GM19468 (cell line): ENCODE measurements at regions not wholly inside any gene's neighbourhood (a gene's known extent, or its start where the extent isn't known, plus 50 kb on each side); places are given as distances from the start of the nearest gene placed in this dataset.
"Not testable (repeated sequence)": the region's sequence is repeated elsewhere in the genome, so short reads cannot be mapped to it uniquely, and the experiment has no call there.

Experiments
- ATAC-seq: cut with Tn5 transposase; IDR thresholded peaks from one replicate; pipeline ENCODE4 v1.9.1; 2021; ENCODE audit warnings: mild to moderate bottlenecking, moderate library complexity, moderate number of reproducible peaks; ENCODE audit not compliant: unreplicated experiment; ENCODE audit errors: extremely low read depth

DNA sequence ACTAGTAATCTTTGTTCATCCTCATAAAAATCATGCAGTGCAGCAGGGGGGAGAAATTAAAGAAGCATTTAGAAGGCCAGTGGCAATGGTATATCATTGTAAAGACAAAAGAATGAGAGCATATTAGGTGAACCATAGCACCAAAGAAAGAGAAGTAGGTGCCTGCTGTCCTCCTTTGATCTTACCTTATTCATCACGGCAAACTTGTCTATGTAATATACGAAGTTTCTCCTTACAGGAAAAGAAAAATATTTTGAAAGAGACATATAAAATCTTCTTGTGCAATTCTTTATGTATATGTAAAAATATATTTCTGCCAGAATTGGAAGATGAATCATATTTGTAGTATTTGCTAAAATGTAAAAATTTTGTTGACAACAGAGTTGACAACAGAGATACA lies 411.3 kb upstream of the ARRDC3 start:
- no peak for ATAC-seq

DNA sequence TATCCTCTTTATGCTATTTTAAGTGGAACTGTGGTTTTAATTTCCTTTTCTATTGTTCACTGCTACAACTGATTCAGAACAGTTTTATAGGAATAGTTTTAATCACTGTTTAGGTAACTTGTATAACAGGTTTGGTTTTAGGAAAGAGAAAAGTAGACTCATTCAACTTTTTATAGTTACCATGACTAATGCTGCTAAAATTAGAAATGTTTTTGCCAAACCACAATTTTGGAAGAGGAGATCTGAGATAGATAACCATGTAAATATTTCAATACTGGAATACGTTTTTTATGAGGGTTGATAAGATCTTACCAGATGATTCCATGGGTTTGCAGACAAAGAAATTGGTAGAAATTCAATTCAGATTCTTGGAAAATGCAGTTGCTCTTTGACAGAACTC lies 404.6 kb upstream of the ARRDC3 start:
- no peak for ATAC-seq

DNA sequence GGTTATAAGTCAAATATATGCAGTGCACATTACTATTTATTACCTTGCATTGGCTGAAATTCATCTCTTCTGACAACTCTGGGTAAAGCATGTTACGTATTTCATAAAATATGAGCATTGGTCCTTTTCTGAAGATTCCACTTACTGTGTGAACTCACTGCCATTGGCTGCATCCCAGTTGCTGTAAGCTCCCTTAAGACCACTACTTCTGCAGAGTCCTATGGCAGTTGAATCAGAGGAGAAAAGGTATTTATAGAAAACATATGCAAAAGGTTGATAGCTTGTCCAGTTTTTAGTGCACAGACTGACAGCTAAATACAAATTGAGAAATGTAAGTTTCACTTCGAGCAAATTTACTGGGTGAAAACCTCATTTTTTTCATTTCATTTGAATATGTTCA lies 394.6 kb upstream of the ARRDC3 start:
- no peak for ATAC-seq

DNA sequence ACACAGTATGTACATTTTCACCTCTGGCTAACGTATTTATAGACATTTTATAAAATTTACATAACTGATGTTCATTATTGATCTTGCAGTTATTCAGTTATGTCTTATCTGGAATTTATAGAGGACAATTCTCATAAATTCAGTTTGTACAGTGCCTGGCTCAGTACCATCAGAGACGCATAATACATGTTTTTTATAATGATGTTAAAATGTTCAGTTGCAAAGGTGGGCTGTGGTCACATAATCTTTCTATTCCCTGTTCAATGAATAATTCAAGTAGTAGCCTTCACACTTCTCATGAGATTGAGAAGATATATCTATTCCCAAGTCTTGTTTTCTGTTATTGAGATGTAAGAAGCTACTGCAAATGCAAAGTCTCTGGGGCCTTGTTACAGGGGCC lies 393.1 kb upstream of the ARRDC3 start:
- ATAC-seq = no peak

DNA sequence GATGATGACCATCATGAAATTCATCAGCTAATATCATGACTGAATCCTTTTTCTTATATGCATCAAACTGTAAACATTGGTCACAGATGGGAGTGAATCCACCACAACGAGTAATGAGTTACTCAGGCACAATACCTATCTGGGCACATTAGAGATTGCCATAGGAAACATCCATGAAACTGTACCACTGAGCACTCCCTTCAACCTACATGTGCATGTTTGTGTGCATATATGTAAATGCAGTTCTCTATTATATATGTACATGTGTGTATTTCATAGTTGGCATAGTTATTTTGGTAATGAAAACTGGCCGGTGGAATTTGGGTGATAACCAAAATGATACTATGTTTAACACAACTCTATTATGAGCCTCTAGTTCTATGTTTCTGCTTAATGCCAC lies 387.3 kb upstream of the ARRDC3 start:
- no peak for ATAC-seq

DNA sequence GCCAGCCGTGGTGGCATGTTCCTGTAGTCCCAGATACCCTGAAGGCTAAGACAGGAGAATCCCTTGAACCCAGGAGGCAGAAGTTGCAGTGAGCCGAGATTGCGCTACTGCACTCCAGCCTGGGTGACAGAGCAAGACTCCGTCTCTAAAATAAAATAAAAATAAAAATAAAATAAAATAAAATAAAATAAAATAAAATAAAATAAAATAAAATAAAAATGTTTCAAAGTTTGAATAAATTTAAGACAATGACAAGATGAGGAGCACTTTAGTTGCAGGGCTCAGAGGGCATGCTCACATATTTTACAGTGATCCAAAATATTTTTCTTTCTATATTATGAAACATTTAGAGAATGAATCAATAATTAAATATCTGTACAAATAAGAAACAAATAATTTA lies 374.3 kb upstream of the ARRDC3 start:
- ATAC-seq = not testable (repeated sequence)

DNA sequence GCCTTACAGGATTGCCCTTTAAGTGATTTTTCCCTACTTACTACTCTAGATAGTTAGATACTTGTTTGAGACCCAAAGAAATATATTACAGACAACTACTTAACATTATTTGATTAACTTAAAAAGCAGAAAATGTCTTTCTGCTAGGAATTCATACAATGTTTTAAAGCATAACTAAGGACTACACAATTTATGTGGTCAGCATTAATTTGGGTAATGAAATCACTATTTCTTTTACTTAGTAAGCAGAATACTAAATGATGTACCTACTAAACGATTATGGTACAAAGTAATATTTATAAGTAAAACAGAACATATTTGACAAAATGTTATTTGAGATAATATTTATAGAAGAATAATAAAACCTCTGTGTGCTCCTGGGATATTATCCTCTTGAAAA lies 371.9 kb upstream of the ARRDC3 start:
- ATAC-seq = no peak

DNA sequence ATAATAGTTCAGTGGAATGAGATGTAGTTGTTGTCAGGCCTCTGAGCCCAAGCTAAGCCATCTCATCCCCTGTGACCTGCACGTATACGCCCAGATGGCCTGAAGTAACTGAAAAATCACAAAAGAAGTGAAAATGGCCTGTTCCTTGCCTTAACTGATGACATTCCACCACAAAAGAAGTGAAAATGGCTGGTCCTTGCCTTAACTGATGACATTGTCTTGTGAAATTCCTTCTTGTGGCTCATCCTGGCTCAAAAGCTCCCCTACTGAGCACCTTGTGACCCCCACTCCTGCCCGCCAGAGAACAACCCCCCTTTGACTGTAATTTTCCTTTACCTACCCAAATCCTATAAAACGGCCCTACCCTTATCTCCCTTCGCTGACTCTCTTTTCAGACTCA lies 361.4 kb upstream of the ARRDC3 start:
- ATAC-seq = not testable (repeated sequence)

DNA sequence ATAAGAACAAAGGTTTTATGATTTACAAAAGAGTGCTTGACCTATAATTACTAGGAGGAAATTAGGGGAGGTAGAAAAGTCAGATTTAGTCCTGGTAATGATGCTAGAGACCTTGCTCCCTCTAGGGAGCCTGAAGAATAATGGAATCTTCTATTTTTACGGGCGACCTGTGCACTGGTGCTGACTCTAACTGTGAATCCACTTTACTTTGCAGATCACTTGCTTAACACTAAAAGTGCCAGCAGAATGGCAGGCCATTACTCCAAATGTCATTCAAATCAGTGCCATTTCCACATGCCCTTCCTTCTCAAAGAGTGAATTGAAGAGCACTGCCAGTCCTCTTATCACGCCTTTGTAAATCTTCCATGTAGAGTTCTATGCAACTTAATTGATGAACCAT lies 359.4 kb upstream of the ARRDC3 start:
- ATAC-seq = no peak

DNA sequence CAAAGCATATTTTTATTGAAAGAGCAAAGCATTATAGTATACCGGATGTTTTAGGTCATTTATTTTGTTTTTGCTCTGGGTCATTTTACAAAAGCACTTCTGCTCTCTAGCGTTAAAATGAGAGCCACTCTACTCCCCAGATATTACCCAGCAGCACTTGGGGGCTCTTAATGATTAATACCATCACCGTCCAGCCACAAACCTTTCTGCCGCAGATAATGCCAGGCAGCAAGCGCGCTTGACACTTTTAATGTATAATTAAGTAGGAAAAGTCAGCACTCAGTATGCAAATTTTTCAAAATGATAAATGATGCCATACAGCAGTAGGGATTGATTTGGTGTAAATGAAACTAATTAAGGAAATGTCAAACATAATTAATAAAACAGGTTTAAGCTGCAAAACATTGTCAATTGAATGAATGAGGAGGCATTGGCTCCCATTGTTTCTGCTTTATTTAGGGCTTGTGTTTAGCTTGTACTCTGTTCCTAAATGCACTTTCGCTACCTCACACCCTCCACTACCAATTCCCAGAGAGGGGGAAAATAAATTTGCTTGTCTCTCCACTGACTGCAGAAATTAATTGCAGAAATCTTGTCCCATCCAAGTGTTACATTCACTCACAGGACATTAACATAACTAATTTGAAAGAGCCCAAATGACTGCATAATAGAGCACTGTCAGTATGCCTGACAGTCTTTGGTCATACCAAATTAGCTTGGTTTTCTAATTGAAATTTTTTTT lies 358.8 kb upstream of the ARRDC3 start:
- no peak for ATAC-seq

DNA sequence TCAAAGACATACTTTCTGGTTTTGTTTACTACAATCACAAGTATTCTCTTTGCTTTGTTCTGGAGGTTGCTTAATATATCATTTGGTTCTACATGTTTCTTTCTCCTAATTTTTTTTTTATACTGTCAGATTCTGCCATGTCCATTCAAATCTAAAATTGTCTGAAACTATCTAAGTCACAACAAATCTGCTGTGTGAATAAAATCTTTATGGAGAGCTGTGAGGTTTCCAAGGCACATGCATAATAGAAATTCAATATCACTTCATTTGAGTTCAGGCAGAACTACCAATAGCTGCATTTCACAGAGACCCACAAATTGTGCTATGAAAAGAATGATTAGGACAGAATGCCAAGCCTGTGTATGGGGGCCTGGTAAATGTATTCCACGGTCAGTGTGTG lies 346.9 kb upstream of the ARRDC3 start:
- ATAC-seq = no peak

DNA sequence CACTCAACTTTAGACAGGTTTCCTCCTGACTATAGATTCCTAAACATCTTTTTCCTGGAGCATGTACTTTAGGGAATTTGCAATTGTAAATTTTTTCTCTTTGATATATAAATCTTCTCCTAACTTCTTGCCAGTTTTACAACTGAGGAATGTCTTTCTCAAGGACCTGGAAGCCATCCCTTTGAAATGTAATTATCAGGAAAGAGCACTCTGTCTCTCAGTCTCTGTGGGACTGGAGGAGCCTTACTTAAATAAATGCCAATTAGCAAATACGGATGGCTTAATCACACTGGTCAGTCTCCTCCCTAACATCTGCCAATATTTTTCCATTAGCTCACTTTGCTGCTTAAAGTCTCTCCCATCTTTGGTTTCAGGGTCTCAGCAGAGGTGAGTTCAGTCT lies 344.3 kb upstream of the ARRDC3 start:
- no peak for ATAC-seq

DNA sequence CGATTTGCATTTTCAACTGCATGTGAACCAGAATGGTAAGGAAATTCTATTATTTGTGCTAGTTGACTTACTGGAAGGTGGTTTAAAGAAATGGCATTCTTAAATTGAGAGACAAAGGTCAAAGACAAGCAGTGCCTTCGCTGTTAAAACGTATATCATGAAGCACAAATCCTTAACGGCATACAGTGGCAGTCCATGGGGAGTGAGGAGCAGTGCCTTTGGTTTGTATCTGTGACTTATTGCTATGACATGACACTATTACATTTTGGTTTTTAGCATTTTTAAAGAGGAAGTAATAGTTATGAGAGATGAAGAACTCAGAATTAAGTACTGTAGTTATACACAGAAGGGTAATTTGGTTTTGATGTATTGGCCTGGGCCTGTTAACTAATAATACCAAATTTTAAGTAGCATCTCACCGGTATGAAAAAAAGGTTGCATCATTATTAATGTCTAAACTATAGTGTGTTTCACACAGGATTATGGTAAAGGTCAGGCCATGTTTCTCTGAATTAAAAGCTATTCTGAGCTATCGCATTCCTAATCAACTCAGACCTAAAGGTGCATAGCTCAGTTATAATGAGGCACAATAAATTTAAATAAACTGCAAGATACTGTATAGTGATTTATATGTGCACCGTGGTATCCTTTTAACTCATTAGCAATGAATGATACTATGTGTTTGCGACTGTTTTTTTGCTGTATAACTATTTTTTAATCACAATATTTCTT lies 339.8 kb upstream of the ARRDC3 start:
- no peak for ATAC-seq

DNA sequence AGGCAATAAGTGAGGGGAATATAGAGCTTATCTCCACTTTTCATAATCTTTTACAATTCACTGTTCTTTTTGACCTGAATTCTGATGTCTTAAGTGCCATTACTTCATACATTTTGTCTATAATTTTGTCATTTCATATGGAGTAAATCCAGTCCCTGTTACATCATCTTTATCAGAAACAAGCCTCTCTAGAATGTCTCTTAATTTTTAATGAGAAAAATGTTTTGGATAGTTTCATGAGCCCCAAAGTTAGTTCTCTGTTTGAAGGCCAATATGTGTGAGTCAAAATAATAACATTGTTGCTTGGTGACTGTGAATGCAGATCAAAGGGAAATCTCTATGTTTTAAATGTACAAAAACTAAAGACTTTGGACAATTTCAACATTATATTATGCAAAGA lies 329.6 kb upstream of the ARRDC3 start:
- ATAC-seq = no peak

DNA sequence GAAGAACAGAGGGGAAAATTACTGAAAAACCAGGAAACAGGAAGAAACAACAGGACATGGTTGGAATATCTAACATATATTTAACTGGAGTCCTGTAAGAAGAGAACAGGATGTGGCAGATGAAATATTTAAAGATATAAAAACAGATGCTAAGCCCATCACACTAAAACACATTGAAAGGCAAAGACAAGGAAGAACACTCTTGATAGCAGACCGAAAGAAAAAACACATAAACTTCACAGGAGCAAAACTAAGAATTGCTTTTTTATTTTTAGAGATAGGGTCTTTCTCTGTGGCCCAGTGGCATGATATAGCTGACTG lies 324.4 kb upstream of the ARRDC3 start:
- ATAC-seq = no peak

DNA sequence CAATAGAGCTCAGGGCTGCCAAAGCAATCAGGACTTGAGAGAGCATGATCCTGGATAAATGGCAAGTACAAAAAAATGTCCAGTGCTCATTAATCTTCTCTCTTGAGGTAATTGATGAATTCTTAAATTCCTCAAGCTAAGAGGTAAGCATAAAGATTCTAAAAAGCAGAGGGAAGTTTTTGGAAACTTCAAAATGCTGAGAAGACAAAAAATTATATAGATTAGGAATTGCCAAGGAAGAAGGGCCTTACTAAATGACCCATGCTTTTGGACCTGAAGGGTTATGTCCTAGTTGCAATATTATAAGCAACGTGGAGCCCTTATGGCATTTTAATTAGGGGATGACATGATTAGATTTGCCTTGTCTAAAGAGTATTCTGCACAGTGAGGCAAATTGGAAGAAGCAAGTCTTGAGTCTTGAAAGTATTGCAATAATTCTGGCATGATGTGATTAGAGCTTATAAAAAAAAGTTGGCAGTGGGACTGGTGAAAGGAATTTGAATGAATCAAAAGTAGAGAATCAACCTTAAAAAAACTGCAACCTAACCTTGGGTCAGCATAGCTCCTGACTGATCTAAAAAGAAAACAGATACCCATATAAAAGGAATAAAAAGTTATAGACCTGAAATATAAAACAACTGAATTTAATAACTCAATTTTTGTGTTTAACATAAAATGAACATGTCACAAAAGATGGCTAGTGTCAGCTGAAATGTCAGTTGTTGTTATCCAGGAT lies 323.8 kb upstream of the ARRDC3 start:
- no peak for ATAC-seq

DNA sequence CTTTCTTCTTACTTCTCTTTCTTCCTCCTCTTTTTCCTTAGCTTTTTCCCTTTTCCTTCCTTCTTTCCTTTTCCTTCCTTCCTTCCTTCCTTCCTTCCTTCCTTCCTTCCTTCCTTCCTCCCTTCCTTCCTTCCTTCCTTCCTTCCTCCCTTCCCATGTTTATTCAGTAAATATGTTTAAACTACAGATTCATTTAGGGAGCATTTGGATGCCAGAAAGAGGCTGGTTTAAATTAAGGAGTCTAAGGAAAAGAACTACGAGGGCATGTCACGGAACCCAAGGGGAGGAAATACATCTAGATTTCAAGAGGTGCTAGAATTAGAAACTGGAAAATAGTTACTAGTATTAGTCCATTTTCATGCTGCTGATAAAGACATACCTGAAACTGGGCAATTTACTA lies 320.0 kb upstream of the ARRDC3 start:
- ATAC-seq = no peak

DNA sequence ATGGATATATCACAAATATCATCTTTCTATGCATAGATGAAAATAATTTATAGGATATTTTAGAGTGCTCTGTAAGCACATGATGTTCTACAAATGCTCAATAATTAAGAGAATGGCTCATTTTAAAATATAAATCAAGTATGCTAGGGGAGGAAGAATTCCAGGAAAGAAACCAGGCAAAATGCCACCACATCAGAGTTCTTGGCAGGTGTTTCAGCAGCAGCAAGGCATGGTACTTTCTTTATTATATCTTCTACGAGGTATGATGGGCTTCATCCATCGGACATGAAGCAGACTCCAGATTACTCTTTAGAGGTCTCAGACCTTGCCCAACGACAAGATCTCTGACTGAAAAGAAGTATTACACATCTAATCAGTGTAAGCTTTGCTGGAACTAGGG lies 316.3 kb upstream of the ARRDC3 start:
- ATAC-seq = no peak

DNA sequence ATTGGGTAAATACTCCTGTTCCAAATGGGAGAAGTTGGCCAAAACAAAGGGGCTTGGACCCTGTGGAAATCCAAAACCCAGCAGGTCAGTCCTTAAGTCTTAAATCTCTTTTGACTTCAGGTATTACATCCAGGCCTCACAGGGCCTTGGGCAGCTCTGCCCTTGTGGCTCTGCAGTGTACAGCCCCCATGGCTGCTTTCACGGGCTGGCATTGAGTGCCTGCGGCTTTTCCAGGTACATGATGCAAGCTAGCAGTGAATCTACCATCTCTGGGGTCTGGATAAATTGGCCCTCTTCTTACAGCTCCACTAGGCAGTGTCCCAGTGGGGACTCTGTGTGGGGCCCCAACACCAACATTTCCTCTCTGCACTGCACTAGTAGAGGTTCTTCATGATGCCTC lies 308.5 kb upstream of the ARRDC3 start:
- no peak for ATAC-seq

DNA sequence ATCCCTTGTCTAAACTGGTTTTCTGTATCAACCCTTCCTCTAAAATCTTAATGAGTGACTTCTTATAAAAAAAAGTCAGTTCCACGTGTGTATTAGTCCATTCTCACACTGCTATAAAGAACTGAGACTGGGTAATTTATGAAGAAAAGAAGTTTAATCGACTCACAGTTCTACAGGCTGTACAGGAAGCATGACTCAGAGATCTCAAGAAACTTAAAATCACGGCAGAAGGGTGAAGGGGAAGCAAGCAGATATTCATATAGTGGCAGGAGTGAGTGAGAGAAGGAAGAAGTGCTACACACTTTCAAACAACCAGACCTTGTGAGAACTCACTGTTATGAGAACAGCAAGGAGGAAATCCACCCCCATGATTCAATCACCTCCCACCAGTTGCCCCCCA lies 307.8 kb upstream of the ARRDC3 start:
- ATAC-seq = no peak

DNA sequence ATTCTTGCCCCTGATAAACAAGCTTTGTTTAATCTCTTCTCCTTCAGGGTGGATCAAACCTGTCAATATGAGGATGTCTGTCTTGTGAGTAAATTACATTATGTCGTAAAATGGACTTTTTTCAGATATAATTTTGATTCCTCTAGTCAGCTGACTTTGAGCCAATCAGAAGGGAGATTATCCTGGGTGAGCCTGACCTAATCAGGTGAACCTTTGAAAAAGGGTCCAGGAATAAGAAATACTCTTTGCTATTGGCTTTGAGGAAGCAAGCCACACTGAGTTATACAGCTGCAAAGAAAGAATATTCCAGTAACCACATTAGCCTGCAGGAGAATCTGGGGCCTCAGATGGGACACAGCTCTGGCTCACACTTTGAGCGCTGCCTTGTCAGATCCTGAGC lies 304.3 kb upstream of the ARRDC3 start:
- no peak for ATAC-seq

DNA sequence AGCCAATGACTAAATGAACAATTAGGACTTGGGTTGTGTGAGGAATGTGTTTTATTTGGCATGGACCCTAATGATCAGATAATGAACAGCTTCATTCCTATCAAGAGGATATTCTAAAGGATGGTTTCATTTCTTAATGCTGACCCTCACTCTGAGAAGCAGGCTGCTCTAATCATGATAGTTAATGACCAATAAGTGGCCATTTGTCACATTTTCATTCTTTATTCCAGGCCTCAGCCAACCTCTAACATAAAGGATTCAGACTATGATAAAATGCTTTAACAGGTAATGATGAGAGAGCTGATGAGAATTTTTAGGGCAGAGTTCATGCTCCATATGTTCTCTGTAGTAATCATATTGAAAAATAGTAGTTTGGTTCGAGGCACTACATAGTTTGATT lies 301.5 kb upstream of the ARRDC3 start:
- ATAC-seq = no peak
